Small intestine (tissue), 7 donors: ENCODE measurements at regions not wholly inside any gene's neighbourhood (a gene's known extent, or its start where the extent isn't known, plus 50 kb on each side); places are given as distances from the start of the nearest gene placed in this dataset.

Experiments used
- DNase-seq, 2 donors: peaks; one replicate each; pipeline versions ENCODE4 v3.0.0 to v3.0.0-alpha.2; 2013
- FAIRE-seq: peaks from 2 replicates; lab custom pipeline; 2012; peaks lifted over from hg19 to GRCh38; lab: Jason Lieb, UNC
- H3K27ac ChIP-seq, 3 donors: one replicate each; pipeline ENCODE4 v1.5.1; 2013; ENCODE audit warnings: low read length in 2 of 3, mild to moderate bottlenecking in 2 of 3, control low read depth in 1 of 3, inconsistent platforms in 1 of 3, low read depth in 1 of 3, moderate library complexity in 1 of 3
- H3K27me3 ChIP-seq, 3 donors: one replicate each; pipeline ENCODE4 v1.6.1; 2013; ENCODE audit warnings: low read length in 3 of 3, inconsistent platforms in 1 of 3; ENCODE audit not compliant: control insufficient read depth in 3 of 3, insufficient read depth in 3 of 3
- H3K36me3 ChIP-seq, 3 donors: one replicate each; pipeline ENCODE4 v1.6.1; 2013; ENCODE audit warnings: low read length in 3 of 3, inconsistent platforms in 1 of 3, low read depth in 1 of 3, mild to moderate bottlenecking in 1 of 3, moderate library complexity in 1 of 3; ENCODE audit not compliant: control insufficient read depth in 3 of 3, insufficient read depth in 2 of 3
- H3K4me1 ChIP-seq, 3 donors: one replicate each; pipeline ENCODE4 v1.6.1; 2013; ENCODE audit warnings: low read length in 2 of 3, inconsistent platforms in 1 of 3, low read depth in 1 of 3, mild to moderate bottlenecking in 1 of 3, moderate library complexity in 1 of 3; ENCODE audit not compliant: control insufficient read depth in 3 of 3, insufficient read depth in 2 of 3
- H3K4me3 ChIP-seq, 3 donors: one replicate each; pipeline ENCODE4 v1.5.1; 2013; ENCODE audit warnings: low read length in 3 of 3, control low read depth in 1 of 3, inconsistent platforms in 1 of 3, low read depth in 1 of 3, mild to moderate bottlenecking in 1 of 3, moderate library complexity in 1 of 3
- H3K9me3 ChIP-seq, 2 donors: one replicate each; pipeline ENCODE4 v1.6.1; 2013; ENCODE audit warnings: low read depth in 1 of 2, low read length in 1 of 2; ENCODE audit not compliant: control insufficient read depth in 2 of 2, insufficient read depth in 1 of 2
- WGBS, 3 donors: extraction: QIAGEN DNeasy Blood & Tissue Kit; methylation state at CpG; one replicate each; pipeline ENCODE4 v1.1.7; 2013; 5-methylcytosine and 5-hydroxymethylcytosine counted together
- donor health status: healthy with polysubstance abuse.
- donor health status: control.
- donor health status: control.
- donor health status: Bipolar disorder and iron deficiency.
- donor health status: healthy.

DNA sequence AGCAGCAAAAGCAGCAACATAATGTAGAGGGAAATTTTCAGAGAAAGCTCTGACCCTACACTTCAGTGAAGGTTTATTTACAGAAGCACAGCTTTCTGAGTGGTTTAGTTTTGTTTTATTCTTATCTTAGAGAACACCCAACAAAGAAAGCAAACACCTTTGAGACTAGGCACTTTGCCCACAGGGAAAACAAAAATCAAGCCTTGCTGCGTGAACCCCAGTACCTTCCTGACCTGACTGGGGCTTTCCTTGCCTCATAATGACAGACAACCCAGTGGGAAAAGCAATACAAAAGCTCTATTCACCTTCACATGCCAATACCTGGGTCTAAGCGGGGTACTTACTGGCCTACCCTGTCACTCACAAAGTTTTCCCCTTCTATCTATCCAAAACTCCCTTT is 189.8 kb downstream of the HINT1 start:
- FAIRE-seq (no peak), DNase-seq (no peak)

DNA sequence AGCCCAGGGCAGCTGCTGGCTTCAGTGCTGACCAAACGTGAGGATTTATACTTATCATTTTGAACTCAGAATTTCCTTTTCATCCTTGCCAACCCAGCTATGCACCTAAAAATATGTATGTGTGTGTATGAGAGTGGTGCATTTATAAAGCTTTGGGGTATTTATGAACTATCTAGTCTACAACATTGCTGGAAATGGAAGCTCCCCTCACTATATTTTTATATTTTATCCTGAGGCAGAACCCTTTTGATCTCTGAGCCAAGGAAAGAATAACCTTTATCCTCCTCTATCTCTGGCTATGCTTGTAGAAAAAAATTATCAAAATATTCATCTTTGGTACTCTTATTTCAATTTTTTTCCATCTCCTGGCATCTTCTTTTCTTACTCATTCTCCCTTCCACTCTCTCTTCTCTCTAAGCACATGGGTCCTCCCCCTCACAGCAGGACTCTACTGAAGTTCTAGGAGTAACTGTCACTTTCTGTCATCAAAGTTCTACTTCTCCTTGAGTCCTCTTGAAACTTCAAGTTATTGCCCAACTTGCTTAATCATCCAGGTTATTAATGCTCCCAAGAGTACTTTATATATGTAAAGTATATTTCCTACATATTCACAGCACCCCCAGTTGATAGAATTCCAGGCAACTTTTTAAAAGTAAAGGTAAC is 190.9 kb downstream of the HINT1 start:
- Histone ChIP-seq H3K36me3 (no peaks in the 10 kb centered on the region), H3K4me3 (no peak overlapping the region), H3K4me1 (no peaks in the 10 kb centered on the region), H3K27ac (no peak overlapping the region), H3K27me3 (peaks cover 0 to 2% (median 0%) of the 10 kb centered on the region in 3 donors), H3K9me3 (no peaks in the 10 kb centered on the region)
- no peak for DNase-seq
- FAIRE-seq = no peak
- WGBS, 3 donors = 7 to 42% (median 32%) methylated on average over 1 of the region's 1 CpG

More for the DNA sequence above, 189.8 kb downstream of the HINT1 start:
- Histone ChIP-seq H3K27me3 (peaks cover 0 to 2% (median 0%) of the 10 kb centered on the region in 3 donors), H3K36me3 (no peaks in the 10 kb centered on the region), H3K9me3 (no peaks in the 10 kb centered on the region), H3K4me1 (no peaks in the 10 kb centered on the region), H3K4me3 (no peak overlapping the region), H3K27ac (no peak overlapping the region)
- 39 to 62% (median 47%) methylated on average over 2 of the region's 2 CpGs for WGBS, 3 donors

DNA sequence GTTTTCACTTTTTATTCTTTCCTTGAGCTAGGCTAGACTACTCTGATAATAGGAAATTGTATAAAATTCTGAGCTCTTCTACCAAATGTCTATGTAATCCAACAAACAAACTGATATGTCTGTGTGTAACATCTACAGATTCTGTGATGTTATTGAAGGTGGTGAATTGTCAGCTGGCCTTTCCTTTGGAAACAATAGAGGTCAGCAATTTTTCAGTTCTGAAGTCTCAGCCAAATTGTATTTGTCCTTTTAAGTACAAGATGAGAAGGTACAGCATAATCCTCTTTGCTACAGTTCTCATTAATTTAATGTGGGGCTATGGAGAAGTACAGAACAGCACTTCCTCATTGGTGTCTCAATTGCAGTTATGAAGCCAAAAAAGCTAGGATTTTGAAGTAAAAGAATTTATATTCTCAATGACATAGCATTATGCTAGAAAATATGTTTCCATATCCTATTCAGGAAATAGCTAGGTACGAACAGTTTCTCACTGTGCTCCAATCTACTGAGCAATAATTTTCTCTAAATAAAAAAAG is 198.0 kb downstream of the HINT1 start:
- Histone ChIP-seq H3K27me3 (no peaks in the 10 kb centered on the region), H3K9me3 (no peaks in the 10 kb centered on the region), H3K4me3 (no peak overlapping the region), H3K27ac (no peak overlapping the region), H3K36me3 (no peaks in the 10 kb centered on the region), H3K4me1 (peaks cover 0 to 2% (median 0%) of the 10 kb centered on the region in 3 donors)
- no peak for FAIRE-seq
- 47 to 69% (median 68%) methylated on average over 1 of the region's 1 CpG for WGBS, 3 donors
- no peak for DNase-seq

DNA sequence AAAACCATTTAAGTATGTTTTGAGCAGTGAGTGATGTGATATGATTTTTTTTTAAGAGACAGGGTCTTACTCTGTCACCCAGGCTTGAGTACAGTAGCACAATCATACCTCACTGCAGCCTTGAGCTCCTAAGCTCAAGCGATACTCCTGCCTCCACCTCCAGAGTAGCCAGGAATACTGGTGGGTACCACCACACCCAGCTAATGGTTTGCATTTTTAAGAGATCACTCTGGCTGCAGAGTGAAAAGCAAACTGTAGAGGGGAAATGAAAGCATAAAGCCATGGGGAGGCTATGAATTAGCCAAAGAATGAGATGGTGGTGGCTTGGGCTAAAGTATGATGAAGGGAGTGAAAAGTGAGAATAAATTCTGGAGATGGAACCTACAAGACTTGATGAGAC is 199.1 kb downstream of the HINT1 start:
- FAIRE-seq = no peak

DNA sequence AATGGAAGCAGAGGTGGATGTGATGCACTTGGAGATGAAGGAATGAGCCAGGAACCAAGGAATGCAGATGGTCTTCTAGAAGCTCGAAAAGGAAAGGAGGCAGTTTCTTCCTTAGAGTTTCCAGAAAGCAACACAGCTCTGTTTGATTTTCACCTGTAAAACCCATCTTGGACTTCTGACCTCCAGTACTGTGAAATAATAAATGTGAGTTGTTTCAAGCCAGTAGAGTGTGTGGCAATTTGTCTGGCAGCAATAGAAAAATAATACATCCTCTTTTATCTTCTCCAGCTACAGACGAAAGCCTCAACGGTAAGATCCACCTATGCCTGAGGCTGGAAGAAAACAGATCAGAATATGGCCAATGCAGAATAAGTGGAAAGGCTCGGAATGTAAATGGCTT is 199.7 kb downstream of the HINT1 start:
- H3K4me1 ChIP-seq = peaks cover 0 to 2% (median 0%) of the 10 kb centered on the region in 3 donors
- DNase-seq (peak in 1 of 2 donors; percentile 44), FAIRE-seq (no peak)
- WGBS, 3 donors = 47 to 74% (median 65%) methylated on average over 4 of the region's 4 CpGs
- H3K4me3 ChIP-seq = no peak overlapping the region
- peak overlapping the region in 1 of 3 donors; percentile 34 for H3K27ac ChIP-seq
- H3K9me3 ChIP-seq = no peaks in the 10 kb centered on the region
- no peaks in the 10 kb centered on the region for H3K36me3 ChIP-seq
- H3K27me3 ChIP-seq = no peaks in the 10 kb centered on the region

More for the DNA sequence above, 199.1 kb downstream of the HINT1 start:
- no peak overlapping the region for H3K27ac ChIP-seq
- WGBS, 3 donors = 93 to 100% (median 100%) methylated on average over 1 of the region's 1 CpG
- H3K4me3 ChIP-seq = no peak overlapping the region
- H3K36me3 ChIP-seq = no peaks in the 10 kb centered on the region
- no peaks in the 10 kb centered on the region for H3K27me3 ChIP-seq
- H3K4me1 ChIP-seq = peaks cover 0 to 2% (median 0%) of the 10 kb centered on the region in 3 donors
- DNase-seq = no peak
- H3K9me3 ChIP-seq = no peaks in the 10 kb centered on the region

DNA sequence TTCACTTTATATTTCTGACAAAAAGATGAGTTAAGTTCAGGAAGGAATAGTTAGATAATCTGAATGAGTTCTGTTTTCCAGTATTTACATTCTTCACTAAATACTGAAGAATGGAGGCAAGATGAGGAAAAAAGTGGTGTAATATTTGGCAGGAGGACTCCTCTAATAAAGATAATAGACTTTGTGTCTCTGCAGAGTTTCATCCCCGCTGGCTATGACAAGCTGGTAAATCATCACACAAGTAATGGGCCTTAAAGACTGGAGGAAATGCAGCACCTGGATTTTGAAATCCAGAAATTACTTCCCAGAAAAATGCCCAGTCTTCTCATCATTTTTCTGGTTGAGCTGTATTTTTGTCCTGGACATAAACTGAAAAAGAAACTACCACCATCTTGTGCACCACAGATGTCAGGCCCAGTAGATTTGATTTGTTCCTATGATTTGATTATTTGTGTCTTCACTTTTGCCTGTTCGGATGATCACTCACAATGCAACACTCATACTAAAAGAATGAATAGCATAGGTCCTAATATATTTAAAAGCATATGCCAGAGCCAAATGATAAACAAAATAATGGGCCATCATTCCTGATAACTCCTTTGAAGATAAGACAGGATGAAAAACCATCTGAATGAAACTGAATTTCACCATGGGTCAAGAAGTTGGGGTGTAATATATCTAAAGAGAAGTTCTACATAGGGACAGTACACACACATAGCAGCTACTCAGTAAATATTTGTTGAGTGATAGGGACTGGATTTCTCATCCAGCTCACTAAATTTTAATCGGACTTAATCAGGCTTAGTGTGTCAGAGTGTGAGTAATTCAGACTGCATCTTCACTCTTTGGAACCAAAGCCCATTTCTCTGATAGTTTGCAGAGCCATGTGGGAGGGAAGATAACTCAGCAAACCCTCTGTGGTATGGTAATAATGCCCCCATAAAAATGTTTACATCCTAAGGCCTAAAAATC is 200.5 kb downstream of the HINT1 start:
- DNase-seq (peak in 1 of 2 donors; percentile 15), FAIRE-seq (no peak)
- Histone ChIP-seq H3K27me3 (no peaks in the 10 kb centered on the region), H3K4me3 (no peak overlapping the region), H3K27ac (peak overlapping the region in 1 of 3 donors; percentile 34), H3K4me1 (peaks cover 0 to 2% (median 0%) of the 10 kb centered on the region in 3 donors), H3K36me3 (no peaks in the 10 kb centered on the region), H3K9me3 (no peaks in the 10 kb centered on the region)
- WGBS, 3 donors = 67 to 80% (median 76%) methylated on average over 3 of the region's 3 CpGs

DNA sequence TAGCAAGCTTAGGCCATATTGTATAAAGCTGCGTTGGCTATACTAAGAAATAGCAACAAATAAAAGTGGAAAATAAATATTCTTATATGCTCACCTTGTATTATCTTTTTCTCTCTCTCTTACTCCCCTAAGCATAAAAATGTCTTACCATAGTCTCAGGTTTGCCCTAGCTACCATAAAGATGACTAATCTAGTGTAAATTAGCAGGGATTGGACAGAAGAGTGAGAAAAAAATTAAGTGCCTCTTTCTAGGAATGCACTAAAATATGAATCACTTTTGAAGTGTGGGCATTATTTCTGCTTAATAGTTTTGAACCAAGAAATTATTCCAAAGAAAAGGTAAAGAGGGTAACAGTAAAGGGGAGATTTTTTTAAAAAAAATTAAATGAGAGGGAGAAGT is 201.3 kb downstream of the HINT1 start:
- H3K4me3 ChIP-seq = no peak overlapping the region
- H3K27ac ChIP-seq = no peak overlapping the region
- DNase-seq (peak in 1 of 2 donors; percentile 11), FAIRE-seq (no peak)
- no peaks in the 10 kb centered on the region for H3K36me3 ChIP-seq
- H3K4me1 ChIP-seq = peaks cover 0 to 2% (median 0%) of the 10 kb centered on the region in 3 donors
- WGBS, 3 donors = 33 to 89% (median 87%) methylated on average over 1 of the region's 1 CpG
- H3K27me3 ChIP-seq = no peaks in the 10 kb centered on the region
- H3K9me3 ChIP-seq = no peaks in the 10 kb centered on the region

DNA sequence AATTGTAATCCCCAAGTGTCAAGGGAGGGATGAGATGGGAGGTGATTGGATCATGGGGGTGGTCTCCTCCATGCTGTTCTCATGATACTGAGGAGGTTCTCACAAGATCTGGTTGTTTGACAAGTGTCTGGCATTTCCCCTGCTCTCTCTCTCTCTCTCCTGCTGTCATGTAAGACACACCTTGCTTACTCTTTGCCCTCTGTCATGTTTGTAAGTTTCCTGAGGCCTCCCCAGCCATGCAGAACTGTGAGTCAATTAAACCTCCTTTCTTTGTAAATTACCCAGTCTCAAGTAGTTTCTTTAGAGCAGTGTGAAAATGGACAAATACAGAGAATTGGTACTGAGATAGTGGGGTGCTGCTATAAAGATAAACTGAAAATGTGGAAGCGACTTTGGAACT is 207.9 kb downstream of the HINT1 start:
- no peak for FAIRE-seq
- no peak overlapping the region for H3K4me3 ChIP-seq

More for the DNA sequence above, 207.9 kb downstream of the HINT1 start:
- peak overlapping the region in 1 of 3 donors; percentile 81 for H3K27ac ChIP-seq
- 47 to 65% (median 57%) methylated on average over 1 of the region's 1 CpG for WGBS, 3 donors
- peaks cover 0 to 4% (median 0%) of the 10 kb centered on the region in 3 donors for H3K4me1 ChIP-seq
- H3K9me3 ChIP-seq = peaks cover 0 to 6% of the 10 kb centered on the region in 2 donors
- no peaks in the 10 kb centered on the region for H3K27me3 ChIP-seq
- peak in 1 of 2 donors; percentile 62 for DNase-seq
- H3K36me3 ChIP-seq = no peaks in the 10 kb centered on the region
